MM.1S (cell line): ENCODE measurements at regions not wholly inside any gene's neighbourhood (a gene's known extent, or its start where the extent isn't known, plus 50 kb on each side); places are given as distances from the start of the nearest gene placed in this dataset.

Source experiments
- DNase-seq: peaks from one replicate; pipeline ENCODE4 v3.0.0-alpha.2; 2015
- H2AFZ ChIP-seq: fragments of 300-600 bp; sonication (generic); 2 replicates; pipeline ENCODE4 v1.6.0; 2016; ENCODE audit warnings: antibody characterized with exemption, low read length
- H3F3A ChIP-seq: fragments of 300-600 bp; sonication (generic); 2 replicates; pipeline ENCODE4 v1.6.1; 2016; ENCODE audit warnings: mild to moderate bottlenecking, antibody characterized with exemption, low read length, moderate library complexity, mixed read lengths; ENCODE audit not compliant: insufficient read depth
- H3K27ac ChIP-seq: fragments of 300-600 bp; sonication (generic); 2 replicates; pipeline ENCODE4 v1.5.1; 2016; ENCODE audit warnings: mild to moderate bottlenecking, low read length
- H3K27me3 ChIP-seq: fragments of 300-600 bp; sonication (generic); replicated peaks from 2 replicates; pipeline ENCODE4 v1.6.0; 2016; ENCODE audit warnings: low read length; ENCODE audit not compliant: insufficient read depth
- H3K36me3 ChIP-seq: fragments of 300-600 bp; sonication (generic); replicated peaks from 2 replicates; pipeline ENCODE4 v1.6.1; 2016; ENCODE audit warnings: mild to moderate bottlenecking, low read length, mixed read lengths; ENCODE audit not compliant: insufficient read depth
- H3K4me1 ChIP-seq: fragments of 300-600 bp; sonication (generic); 2 replicates; pipeline ENCODE4 v1.6.1; 2016; ENCODE audit warnings: low read length, mixed read lengths
- H3K4me2 ChIP-seq: fragments of 300-600 bp; sonication (generic); 2 replicates; pipeline ENCODE4 v1.6.0; 2016; ENCODE audit warnings: low read depth, low read length
- H3K4me3 ChIP-seq: fragments of 300-600 bp; sonication (generic); 2 replicates; pipeline ENCODE4 v1.5.1; 2016; ENCODE audit warnings: low read length, mixed read lengths
- H3K79me2 ChIP-seq: fragments of 300-600 bp; sonication (generic); 2 replicates; pipeline ENCODE4 v1.6.1; 2016; ENCODE audit warnings: mixed run types, low read length, mixed read lengths
- H3K9ac ChIP-seq: fragments of 300-600 bp; sonication (generic); 2 replicates; pipeline ENCODE4 v1.6.1; 2016; ENCODE audit warnings: low read length, mixed read lengths
- H3K9me2 ChIP-seq: fragments of 300-600 bp; sonication (generic); replicated peaks from 2 replicates; pipeline ENCODE4 v1.6.1; 2016; ENCODE audit warnings: mild to moderate bottlenecking, low read length, mixed read lengths; ENCODE audit not compliant: insufficient read depth
- H3K9me3 ChIP-seq: fragments of 300-600 bp; sonication (generic); replicated peaks from 2 replicates; pipeline ENCODE4 v1.6.1; 2016; ENCODE audit warnings: mild to moderate bottlenecking, low read length, mixed read lengths; ENCODE audit not compliant: insufficient read depth
- H4K20me1 ChIP-seq: fragments of 300-600 bp; sonication (generic); 2 replicates; pipeline ENCODE4 v1.6.1; 2016; ENCODE audit warnings: mild to moderate bottlenecking, low read length, moderate library complexity, mixed read lengths; ENCODE audit not compliant: insufficient read depth
- CTCF ChIP-seq: fragments of 300-600 bp; sonication (generic); IDR thresholded peaks from 2 replicates; pipeline ENCODE4 v1.5.1; 2016; ENCODE audit warnings: antibody characterized with exemption, low read length, mixed read lengths
- EZH2 ChIP-seq: fragments of 300-600 bp; sonication (generic); optimal IDR thresholded peaks from 2 replicates; pipeline ENCODE3; 2017; ENCODE audit warnings: low read depth, mild to moderate bottlenecking, antibody characterized with exemption, low read length, mixed read lengths
- EZH2phosphoT487 ChIP-seq: fragments of 300-600 bp; sonication (generic); IDR thresholded peaks from 2 replicates; pipeline ENCODE4 v1.6.1; 2018; ENCODE audit warnings: antibody characterized with exemption, low read length

DNA sequence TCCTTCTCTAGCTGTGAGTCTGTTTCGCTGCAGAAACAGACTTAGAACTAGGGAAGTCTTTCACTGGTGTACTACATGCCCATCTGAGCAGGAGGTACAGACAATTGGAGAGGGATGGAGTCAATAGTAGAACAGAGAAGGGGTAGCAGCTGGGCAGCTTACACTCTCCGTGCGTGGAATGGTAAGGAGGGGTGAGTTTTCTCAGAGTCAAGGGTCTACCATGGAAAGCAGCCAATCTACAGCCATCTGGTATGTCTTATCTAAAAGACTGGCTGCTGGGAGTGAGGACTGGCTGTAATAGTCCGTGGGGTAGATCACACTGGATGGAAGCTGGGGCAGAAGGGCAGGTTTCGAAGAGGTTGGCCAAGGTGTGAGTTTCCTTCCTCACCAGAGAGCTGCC, 137.3 kb upstream of the TENM4 start:
- Histone ChIP-seq H3K9ac (no peak overlapping the region), H3F3A (no peaks in the 10 kb centered on the region), H3K4me1 (no peaks in the 10 kb centered on the region), H3K4me2 (no peak overlapping the region), H3K79me2 (no peaks in the 10 kb centered on the region), H3K4me3 (no peak overlapping the region), H3K27ac (no peak overlapping the region), H2AFZ (no peak overlapping the region), H3K36me3 (no peaks in the 10 kb centered on the region), H3K9me2 (no peaks in the 10 kb centered on the region), H3K27me3 (no peaks in the 10 kb centered on the region), H4K20me1 (no peaks in the 10 kb centered on the region), H3K9me3 (no peaks in the 10 kb centered on the region)
- TF ChIP-seq EZH2, result no peak
- TF ChIP-seq EZH2phosphoT487, result no peak
- TF ChIP-seq CTCF, result no peak
- no peak for DNase-seq

DNA sequence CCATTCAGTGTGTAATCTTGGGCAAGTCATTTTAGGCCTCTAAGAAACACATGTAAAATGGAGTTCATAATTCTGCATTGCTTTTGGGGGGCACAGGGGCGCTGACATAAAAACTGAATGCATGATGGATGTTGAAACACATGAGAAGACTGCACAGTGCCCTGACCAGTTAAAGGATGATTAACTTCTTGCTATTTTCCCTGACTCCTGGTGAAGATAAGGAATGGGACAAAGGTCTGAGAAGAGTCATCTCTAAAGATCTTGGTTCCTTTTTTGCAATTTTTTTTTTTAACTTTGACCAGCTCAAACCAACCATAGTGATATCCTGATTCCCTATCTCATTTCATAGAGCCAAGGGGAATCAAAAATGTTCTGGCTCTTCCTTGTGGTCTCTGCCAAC, 134.9 kb upstream of the TENM4 start:
- H3K9me2 ChIP-seq, result no peaks in the 10 kb centered on the region
- no peak overlapping the region for H2AFZ ChIP-seq
- no peak for DNase-seq
- no peak overlapping the region for H3K4me3 ChIP-seq
- H3K79me2 ChIP-seq, result no peaks in the 10 kb centered on the region
- no peak overlapping the region for H3K4me2 ChIP-seq
- TF ChIP-seq CTCF (no peak), EZH2 (no peak), EZH2phosphoT487 (no peak)
- H3K4me1 ChIP-seq, result no peaks in the 10 kb centered on the region
- no peaks in the 10 kb centered on the region for H4K20me1 ChIP-seq
- no peaks in the 10 kb centered on the region for H3K36me3 ChIP-seq
- no peaks in the 10 kb centered on the region for H3K9me3 ChIP-seq
- no peaks in the 10 kb centered on the region for H3F3A ChIP-seq
- H3K9ac ChIP-seq, result no peak overlapping the region
- no peaks in the 10 kb centered on the region for H3K27me3 ChIP-seq
- no peak overlapping the region for H3K27ac ChIP-seq

DNA sequence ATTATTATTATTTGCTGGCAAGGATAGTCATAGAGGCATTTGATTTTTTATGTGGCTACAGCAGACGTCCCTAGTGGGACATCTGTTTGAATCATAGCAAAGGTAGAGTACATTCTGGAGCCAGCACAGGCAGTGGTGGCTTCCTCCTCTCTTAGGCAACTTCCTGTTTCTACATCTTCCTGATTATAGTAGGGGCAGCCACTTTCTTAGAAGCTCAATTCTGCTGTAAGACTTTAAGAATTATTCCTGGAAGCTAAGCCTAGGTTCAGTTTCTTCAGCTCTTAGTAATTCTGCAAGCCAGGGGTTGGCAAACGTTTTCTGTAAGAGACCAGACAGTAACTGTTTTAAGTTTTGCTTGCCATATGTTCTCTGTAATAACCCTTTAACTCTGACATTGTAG, 129.3 kb upstream of the TENM4 start:
- Histone ChIP-seq H3K9me2 (no peaks in the 10 kb centered on the region), H3K9me3 (no peaks in the 10 kb centered on the region), H3K36me3 (no peaks in the 10 kb centered on the region), H4K20me1 (no peaks in the 10 kb centered on the region), H3K4me1 (no peaks in the 10 kb centered on the region), H3K4me2 (no peak overlapping the region), H3K4me3 (no peak overlapping the region), H3F3A (no peaks in the 10 kb centered on the region), H3K79me2 (no peaks in the 10 kb centered on the region), H3K27ac (no peak overlapping the region), H3K27me3 (no peaks in the 10 kb centered on the region), H3K9ac (no peak overlapping the region), H2AFZ (no peak overlapping the region)
- DNase-seq, result no peak
- TF ChIP-seq EZH2phosphoT487, result no peak
- no peak for TF ChIP-seq EZH2
- no peak for TF ChIP-seq CTCF
